22Rv1 (cell line): ENCODE measurements at regions not wholly inside any gene's neighbourhood (a gene's known extent, or its start where the extent isn't known, plus 50 kb on each side); places are given as distances from the start of the nearest gene placed in this dataset.

Experiments used
- H3K27ac ChIP-seq: fragments of 450-650 bp; 2 replicates; pipeline ENCODE4 v1.5.1; 2017
- CTCF ChIP-seq: fragments of 450-650 bp; IDR thresholded peaks from 2 replicates; pipeline ENCODE4 v1.5.1; 2017; ENCODE audit warnings: mild to moderate bottlenecking
- ZFX ChIP-seq: fragments of 450-650 bp; IDR thresholded peaks from 2 replicates; pipeline ENCODE4 v1.6.1; 2017; ENCODE audit warnings: antibody characterized with exemption, borderline replicate concordance

GRCh38 chr21:17444828-17445227, 68.0 kb upstream of the CXADR start:
- TF ChIP-seq CTCF (no peak), ZFX (no peak)
- no peak overlapping the region for H3K27ac ChIP-seq

- no peak overlapping the region for H3K27ac ChIP-seq
- TF ChIP-seq ZFX (no peak), CTCF (no peak)
Measured at GRCh38 chr21:17446737-17447136, 66.1 kb upstream of the CXADR start.

GRCh38 chr21:17449701-17450100, 63.1 kb upstream of the CXADR start:
- TF ChIP-seq ZFX (no peak), CTCF (no peak)
- H3K27ac ChIP-seq, result no peak overlapping the region

- TF ChIP-seq CTCF (no peak), ZFX (no peak)
- no peak overlapping the region for H3K27ac ChIP-seq
Measured at GRCh38 chr21:17451364-17451891, 61.4 kb upstream of the CXADR start.

GRCh38 chr21:17454315-17455027, 58.4 kb upstream of the CXADR start:
- H3K27ac ChIP-seq, result peak overlapping the region; percentile 63
- TF ChIP-seq CTCF (no peak), ZFX (no peak)

- H3K27ac ChIP-seq, result peak overlapping the region; percentile 63
Measured at GRCh38 chr21:17455028-17455353, 57.9 kb upstream of the CXADR start.

More at GRCh38 chr21:17455028-17455353, 57.9 kb upstream of the CXADR start:
- no peak for TF ChIP-seq ZFX
- no peak for TF ChIP-seq CTCF
